ENCODE measurements at regions not wholly inside any gene's neighbourhood (a gene's known extent, or its start where the extent isn't known, plus 50 kb on each side); places are given as distances from the start of the nearest gene placed in this dataset.

GRCh38 chr15:79184465-79184892 lies 93.9 kb upstream of the RASGRF1 start:
- DNase-seq (ENCODE audit: low read depth) (peak; percentile 20), FAIRE-seq (no peak)
- Mint-ChIP-seq H3K27me3 (ENCODE audit: low read depth, unreplicated experiment) (peaks cover 26% of the 10 kb centered on the region), H3K36me3 (ENCODE audit: low read depth, unreplicated experiment) (no peaks in the 10 kb centered on the region), H3K27ac (ENCODE audit: unreplicated experiment) (no peak overlapping the region), H3K4me3 (ENCODE audit: unreplicated experiment) (no peak overlapping the region), H3K4me1 (ENCODE audit: low read depth, unreplicated experiment) (peaks cover under 1% of the 10 kb centered on the region), H3K9me3 (ENCODE audit: unreplicated experiment) (no peaks in the 10 kb centered on the region)
- TF ChIP-seq EZH2 (IDR thresholded peaks at IDR 0.05; ENCODE audit: insufficient read depth, low read length), result no peak
- peak; percentile 98 for TF ChIP-seq CTCF (IDR thresholded peaks at IDR 0.05; ENCODE audit: insufficient read depth, low read depth, low read length)
- Histone ChIP-seq H3K36me3 (ENCODE audit: insufficient read depth, low read length) (no peaks in the 10 kb centered on the region), H3K4me3 (ENCODE audit: insufficient read depth, low read depth, low read length) (no peak overlapping the region), H3K9me3 (ENCODE audit: insufficient read depth, low read depth, low read length) (no peaks in the 10 kb centered on the region), H3K79me2 (ENCODE audit: insufficient read depth, low read length) (no peaks in the 10 kb centered on the region), H3K27me3 (ENCODE audit: insufficient read depth, low read length) (peaks cover 4% of the 10 kb centered on the region), H3K4me2 (ENCODE audit: low read length) (no peak overlapping the region), H4K20me1 (ENCODE audit: insufficient read depth, low read length) (no peaks in the 10 kb centered on the region), H3K27ac (ENCODE audit: low read depth, low read length) (no peak overlapping the region), H2AFZ (ENCODE audit: low read depth, low read length) (no peak overlapping the region), H3K4me1 (ENCODE audit: insufficient read depth, low read length) (no peaks in the 10 kb centered on the region), H3K9ac (ENCODE audit: low read length) (no peak overlapping the region)

GRCh38 chr15:79180318-79180717 lies 89.7 kb upstream of the RASGRF1 start:
- Histone ChIP-seq H3K79me2 (ENCODE audit: insufficient read depth, low read length) (no peaks in the 10 kb centered on the region), H3K9me3 (ENCODE audit: insufficient read depth, low read depth, low read length) (no peaks in the 10 kb centered on the region), H3K36me3 (ENCODE audit: insufficient read depth, low read length) (no peaks in the 10 kb centered on the region), H2AFZ (ENCODE audit: low read depth, low read length) (no peak overlapping the region), H3K4me1 (ENCODE audit: insufficient read depth, low read length) (peaks cover 5% of the 10 kb centered on the region), H3K4me2 (ENCODE audit: low read length) (no peak overlapping the region), H3K27ac (ENCODE audit: low read depth, low read length) (no peak overlapping the region), H3K9ac (ENCODE audit: low read length) (no peak overlapping the region), H3K4me3 (ENCODE audit: insufficient read depth, low read depth, low read length) (no peak overlapping the region), H3K27me3 (ENCODE audit: insufficient read depth, low read length) (peaks cover 2% of the 10 kb centered on the region), H4K20me1 (ENCODE audit: insufficient read depth, low read length) (no peaks in the 10 kb centered on the region)
- Mint-ChIP-seq H3K4me1 (ENCODE audit: low read depth, unreplicated experiment) (peaks cover 9% of the 10 kb centered on the region), H3K27ac (ENCODE audit: unreplicated experiment) (no peak overlapping the region), H3K27me3 (ENCODE audit: low read depth, unreplicated experiment) (peaks cover 21% of the 10 kb centered on the region), H3K9me3 (ENCODE audit: unreplicated experiment) (peaks cover 4% of the 10 kb centered on the region), H3K4me3 (ENCODE audit: unreplicated experiment) (no peak overlapping the region), H3K36me3 (ENCODE audit: low read depth, unreplicated experiment) (no peaks in the 10 kb centered on the region)
- FAIRE-seq (no peak), DNase-seq (ENCODE audit: low read depth) (no peak)
- TF ChIP-seq EZH2 (IDR thresholded peaks at IDR 0.05; ENCODE audit: insufficient read depth, low read length), result no peak
- no peak for TF ChIP-seq CTCF (IDR thresholded peaks at IDR 0.05; ENCODE audit: insufficient read depth, low read depth, low read length)

DNA sequence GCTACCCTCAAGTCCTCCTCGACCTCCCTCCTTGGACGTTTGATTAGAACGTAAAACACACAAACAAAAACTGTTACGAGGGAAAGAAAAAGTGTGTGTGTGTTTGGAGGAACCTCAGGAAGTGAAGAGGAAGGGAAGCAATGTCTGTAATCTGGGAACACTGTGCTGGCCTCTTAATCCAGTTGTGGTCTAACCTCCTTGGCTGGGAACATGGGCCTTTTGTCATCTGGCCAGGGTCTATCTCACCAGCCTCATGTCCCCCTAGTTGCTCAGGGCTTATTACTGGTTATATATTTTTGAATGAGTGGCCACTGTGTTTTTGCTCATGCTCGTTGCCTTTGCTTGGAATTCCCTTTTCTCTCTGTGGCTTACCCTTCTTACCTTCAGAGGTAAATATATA lies 89.0 kb upstream of the RASGRF1 start:
- Histone ChIP-seq H4K20me1 (ENCODE audit: insufficient read depth, low read length) (no peaks in the 10 kb centered on the region), H3K4me1 (ENCODE audit: insufficient read depth, low read length) (peaks cover 5% of the 10 kb centered on the region), H3K36me3 (ENCODE audit: insufficient read depth, low read length) (no peaks in the 10 kb centered on the region), H3K9me3 (ENCODE audit: insufficient read depth, low read depth, low read length) (no peaks in the 10 kb centered on the region), H2AFZ (ENCODE audit: low read depth, low read length) (peak overlapping the region; percentile 18), H3K4me2 (ENCODE audit: low read length) (peak overlapping the region; percentile 53), H3K9ac (ENCODE audit: low read length) (no peak overlapping the region), H3K79me2 (ENCODE audit: insufficient read depth, low read length) (no peaks in the 10 kb centered on the region), H3K27me3 (ENCODE audit: insufficient read depth, low read length) (peaks cover 2% of the 10 kb centered on the region), H3K4me3 (ENCODE audit: insufficient read depth, low read depth, low read length) (no peak overlapping the region), H3K27ac (ENCODE audit: low read depth, low read length) (no peak overlapping the region)
- H3K27ac Mint-ChIP-seq (ENCODE audit: unreplicated experiment), result peak overlapping the region; percentile 62
- TF ChIP-seq CTCF (IDR thresholded peaks at IDR 0.05; ENCODE audit: insufficient read depth, low read depth, low read length), result no peak
- TF ChIP-seq EZH2 (IDR thresholded peaks at IDR 0.05; ENCODE audit: insufficient read depth, low read length), result no peak
- DNase-seq (ENCODE audit: low read depth) (no peak), FAIRE-seq (no peak)
- H3K27me3 Mint-ChIP-seq (ENCODE audit: low read depth, unreplicated experiment), result peaks cover 25% of the 10 kb centered on the region
- H3K4me3 Mint-ChIP-seq (ENCODE audit: unreplicated experiment), result no peak overlapping the region
- peaks cover 9% of the 10 kb centered on the region for H3K4me1 Mint-ChIP-seq (ENCODE audit: low read depth, unreplicated experiment)
- H3K9me3 Mint-ChIP-seq (ENCODE audit: unreplicated experiment), result peaks cover 4% of the 10 kb centered on the region
- no peaks in the 10 kb centered on the region for H3K36me3 Mint-ChIP-seq (ENCODE audit: low read depth, unreplicated experiment)

Data from astrocyte (in vitro differentiated cells and primary cell).